Muscle of leg (tissue), 3 donors: ENCODE measurements at regions not wholly inside any gene's neighbourhood (a gene's known extent, or its start where the extent isn't known, plus 50 kb on each side); places are given as distances from the start of the nearest gene placed in this dataset.

Source experiments
- DNase-seq: peaks from one replicate; pipeline ENCODE4 v3.0.0; 2013
- H3K27ac ChIP-seq: one replicate; pipeline ENCODE4 v1.5.1; 2013; ENCODE audit warnings: mild to moderate bottlenecking, low read length, control low read depth
- H3K27me3 ChIP-seq: one replicate; pipeline ENCODE4 v1.6.1; 2013; ENCODE audit warnings: low read length; ENCODE audit not compliant: control insufficient read depth, insufficient read depth
- H3K36me3 ChIP-seq: one replicate; pipeline ENCODE4 v1.6.1; 2013; ENCODE audit warnings: low read length; ENCODE audit not compliant: control insufficient read depth, insufficient read depth
- H3K4me1 ChIP-seq: one replicate; pipeline ENCODE4 v1.6.1; 2013; ENCODE audit warnings: low read length; ENCODE audit not compliant: control insufficient read depth, insufficient read depth
- H3K4me3 ChIP-seq: one replicate; pipeline ENCODE4 v1.5.1; 2013; ENCODE audit warnings: low read length, control low read depth
- H3K9me3 ChIP-seq: replicated peaks from 2 replicates; pipeline ENCODE4 v1.6.1; 2013; ENCODE audit warnings: low read depth, low read length; ENCODE audit not compliant: control insufficient read depth
- WGBS: methylation state at CpG from one replicate; pipeline ENCODE4 v1.1.5; 2013; ENCODE audit warnings: missing lambda C conversion rate; ENCODE audit not compliant: insufficient coverage; 5-methylcytosine and 5-hydroxymethylcytosine counted together

- Histone ChIP-seq H3K9me3 (no peaks in the 10 kb centered on the region), H3K36me3 (no peaks in the 10 kb centered on the region), H3K4me3 (no peak overlapping the region), H3K4me1 (peaks cover 10% of the 10 kb centered on the region), H3K27me3 (no peaks in the 10 kb centered on the region), H3K27ac (no peak overlapping the region)
- no CpG with 5 or more reads among the region's 1 CpG for WGBS
- no peak for DNase-seq
These were observed 54.1 kb upstream of the ARHGAP20 start for GRCh38 chr11:110766316-110766715.

GRCh38 chr11:110764485-110764884 lies 52.2 kb upstream of the ARHGAP20 start:
- H3K4me3 ChIP-seq = no peak overlapping the region
- H3K27me3 ChIP-seq = no peaks in the 10 kb centered on the region
- no peak overlapping the region for H3K27ac ChIP-seq
- no peaks in the 10 kb centered on the region for H3K36me3 ChIP-seq
- no peak for DNase-seq
- peaks cover 15% of the 10 kb centered on the region for H3K4me1 ChIP-seq
- no CpG with 5 or more reads among the region's 1 CpG for WGBS
- H3K9me3 ChIP-seq = no peaks in the 10 kb centered on the region

GRCh38 chr11:110763249-110764011 lies 51.2 kb upstream of the ARHGAP20 start:
- H3K27ac ChIP-seq = peak overlapping the region; percentile 17
- no peak overlapping the region for H3K4me3 ChIP-seq
- no peaks in the 10 kb centered on the region for H3K27me3 ChIP-seq
- DNase-seq = peak; percentile 69
- H3K9me3 ChIP-seq = no peaks in the 10 kb centered on the region
- no peaks in the 10 kb centered on the region for H3K36me3 ChIP-seq
- WGBS = no CpG with 5 or more reads among the region's 2 CpGs
- peaks cover 15% of the 10 kb centered on the region for H3K4me1 ChIP-seq

GRCh38 chr11:110762590-110762989 lies 50.4 kb upstream of the ARHGAP20 start:
- H3K9me3 ChIP-seq = no peaks in the 10 kb centered on the region
- no peaks in the 10 kb centered on the region for H3K27me3 ChIP-seq
- DNase-seq = no peak
- no peak overlapping the region for H3K27ac ChIP-seq
- peaks cover 15% of the 10 kb centered on the region for H3K4me1 ChIP-seq
- H3K4me3 ChIP-seq = no peak overlapping the region
- no CpG with 5 or more reads among the region's 2 CpGs for WGBS
- H3K36me3 ChIP-seq = no peaks in the 10 kb centered on the region
